8988T (cell line): ENCODE measurements at regions not wholly inside any gene's neighbourhood (a gene's known extent, or its start where the extent isn't known, plus 50 kb on each side); places are given as distances from the start of the nearest gene placed in this dataset.

ENCODE experiments used
- DNase-seq: peaks from one replicate; pipeline ENCODE4 v3.0.0; 2011

GRCh38 chr14:96931751-96932150 lies 134.6 kb downstream of the VRK1 start:
- no peak for DNase-seq

GRCh38 chr14:96934638-96935330 lies 137.6 kb downstream of the VRK1 start:
- no peak for DNase-seq

GRCh38 chr14:96938946-96939345 lies 141.8 kb downstream of the VRK1 start:
- no peak for DNase-seq

- no peak for DNase-seq
Observed at GRCh38 chr14:96940009-96940408, 142.8 kb downstream of the VRK1 start.

- no peak for DNase-seq
Observed at GRCh38 chr14:96944297-96944696, 147.1 kb downstream of the VRK1 start.

- DNase-seq, result no peak
Observed at GRCh38 chr14:96945721-96946120, 148.5 kb downstream of the VRK1 start.

- DNase-seq, result no peak
Observed at GRCh38 chr14:96949594-96949993, 152.4 kb downstream of the VRK1 start.

- no peak for DNase-seq
Observed at GRCh38 chr14:96951511-96951910, 154.3 kb downstream of the VRK1 start.

GRCh38 chr14:96953087-96953874 lies 156.1 kb downstream of the VRK1 start:
- DNase-seq, result no peak

GRCh38 chr14:96953875-96954185 lies 156.6 kb downstream of the VRK1 start:
- DNase-seq, result no peak

- no peak for DNase-seq
Observed at GRCh38 chr14:96956464-96957239, 159.5 kb downstream of the VRK1 start.

- DNase-seq, result no peak
Observed at GRCh38 chr14:96958057-96958456, 160.9 kb downstream of the VRK1 start.

GRCh38 chr14:96959992-96960391 lies 162.8 kb downstream of the VRK1 start:
- DNase-seq, result no peak

GRCh38 chr14:96960598-96961116 lies 163.5 kb downstream of the VRK1 start:
- no peak for DNase-seq

- DNase-seq, result no peak
Observed at GRCh38 chr14:96961895-96962294, 164.7 kb downstream of the VRK1 start.

GRCh38 chr14:96962337-96962736 lies 165.2 kb downstream of the VRK1 start:
- DNase-seq, result no peak

- DNase-seq, result no peak
Observed at GRCh38 chr14:96964726-96965415, 167.7 kb downstream of the VRK1 start.

GRCh38 chr14:96965885-96966595 lies 168.9 kb downstream of the VRK1 start:
- no peak for DNase-seq

GRCh38 chr14:96975116-96975515 lies 177.9 kb downstream of the VRK1 start:
- DNase-seq, result no peak

GRCh38 chr14:96978525-96979272 lies 181.5 kb downstream of the VRK1 start:
- no peak for DNase-seq

- DNase-seq, result no peak
Observed at GRCh38 chr14:96979611-96980074, 182.5 kb downstream of the VRK1 start.
